H1 (cell line): ENCODE measurements at regions not wholly inside any gene's neighbourhood (a gene's known extent, or its start where the extent isn't known, plus 50 kb on each side); places are given as distances from the start of the nearest gene placed in this dataset.

Source experiments
- KDM4A ChIP-seq: IDR thresholded peaks from one replicate; pipeline ENCODE4 v1.7.1; 2012; ENCODE audit warnings: low read depth, mild to moderate bottlenecking, moderate library complexity, low read length, inconsistent platforms; ENCODE audit not compliant: severe bottlenecking
- KDM5A ChIP-seq: fragments of 200-600 bp; IDR thresholded peaks from 2 replicates; pipeline ENCODE4 v1.7.1; 2012; ENCODE audit warnings: mild to moderate bottlenecking, low read length, inconsistent platforms, mixed read lengths
- TF ChIP-seq, protein P1 (sequence below): fragments of 300-600 bp; sonication (generic); IDR thresholded peaks from 2 replicates; pipeline ENCODE4 v1.7.1; 2012; ENCODE audit warnings: low read length, moderate library complexity, mild to moderate bottlenecking, inconsistent platforms; ENCODE audit not compliant: insufficient replicate concordance

DNA sequence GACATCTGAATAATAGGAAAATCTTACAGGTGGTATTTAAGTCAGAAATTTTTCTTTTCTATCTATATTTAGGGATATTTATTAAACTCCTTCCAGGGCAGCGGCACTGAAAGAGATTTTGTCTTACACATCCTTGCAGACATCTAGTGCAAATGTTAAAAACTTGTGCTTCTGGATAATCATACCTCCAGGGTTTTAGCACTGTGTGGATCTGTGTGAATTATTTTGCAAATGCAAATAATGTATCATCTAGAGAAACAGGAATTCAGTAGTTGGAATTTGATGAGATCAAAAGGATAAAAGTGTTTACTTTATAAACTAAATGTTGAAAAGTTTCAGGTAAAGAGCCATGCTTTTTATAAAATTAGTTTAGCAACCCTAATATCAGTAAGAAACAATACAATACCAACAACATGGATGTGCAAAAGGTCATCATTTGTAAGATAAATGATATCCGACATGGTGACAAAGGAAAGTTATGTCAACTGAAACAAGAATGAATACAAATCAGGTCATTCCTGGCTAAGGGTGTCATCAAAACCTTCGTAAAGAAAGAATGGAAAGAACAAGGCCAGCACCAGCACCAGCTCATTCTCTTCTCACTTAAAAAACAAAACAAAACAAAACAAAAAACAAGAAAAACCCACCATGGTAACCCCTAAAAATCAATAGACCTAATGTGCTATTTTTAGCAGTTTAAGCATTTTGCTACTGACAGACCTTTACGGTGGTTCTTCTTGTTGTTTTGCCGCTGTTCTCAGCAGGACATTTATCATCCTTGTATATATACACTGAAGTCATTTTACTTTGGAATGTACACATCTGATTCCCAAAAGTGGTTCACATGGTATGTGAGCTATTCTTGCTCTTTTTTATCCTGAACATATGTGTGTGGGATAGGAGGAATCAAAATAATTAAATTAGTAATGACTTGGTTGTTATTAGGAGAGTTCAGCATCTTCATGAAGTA is 219.7 kb upstream of the NDST3 start (continued):
- TF ChIP-seq, protein P1, sequence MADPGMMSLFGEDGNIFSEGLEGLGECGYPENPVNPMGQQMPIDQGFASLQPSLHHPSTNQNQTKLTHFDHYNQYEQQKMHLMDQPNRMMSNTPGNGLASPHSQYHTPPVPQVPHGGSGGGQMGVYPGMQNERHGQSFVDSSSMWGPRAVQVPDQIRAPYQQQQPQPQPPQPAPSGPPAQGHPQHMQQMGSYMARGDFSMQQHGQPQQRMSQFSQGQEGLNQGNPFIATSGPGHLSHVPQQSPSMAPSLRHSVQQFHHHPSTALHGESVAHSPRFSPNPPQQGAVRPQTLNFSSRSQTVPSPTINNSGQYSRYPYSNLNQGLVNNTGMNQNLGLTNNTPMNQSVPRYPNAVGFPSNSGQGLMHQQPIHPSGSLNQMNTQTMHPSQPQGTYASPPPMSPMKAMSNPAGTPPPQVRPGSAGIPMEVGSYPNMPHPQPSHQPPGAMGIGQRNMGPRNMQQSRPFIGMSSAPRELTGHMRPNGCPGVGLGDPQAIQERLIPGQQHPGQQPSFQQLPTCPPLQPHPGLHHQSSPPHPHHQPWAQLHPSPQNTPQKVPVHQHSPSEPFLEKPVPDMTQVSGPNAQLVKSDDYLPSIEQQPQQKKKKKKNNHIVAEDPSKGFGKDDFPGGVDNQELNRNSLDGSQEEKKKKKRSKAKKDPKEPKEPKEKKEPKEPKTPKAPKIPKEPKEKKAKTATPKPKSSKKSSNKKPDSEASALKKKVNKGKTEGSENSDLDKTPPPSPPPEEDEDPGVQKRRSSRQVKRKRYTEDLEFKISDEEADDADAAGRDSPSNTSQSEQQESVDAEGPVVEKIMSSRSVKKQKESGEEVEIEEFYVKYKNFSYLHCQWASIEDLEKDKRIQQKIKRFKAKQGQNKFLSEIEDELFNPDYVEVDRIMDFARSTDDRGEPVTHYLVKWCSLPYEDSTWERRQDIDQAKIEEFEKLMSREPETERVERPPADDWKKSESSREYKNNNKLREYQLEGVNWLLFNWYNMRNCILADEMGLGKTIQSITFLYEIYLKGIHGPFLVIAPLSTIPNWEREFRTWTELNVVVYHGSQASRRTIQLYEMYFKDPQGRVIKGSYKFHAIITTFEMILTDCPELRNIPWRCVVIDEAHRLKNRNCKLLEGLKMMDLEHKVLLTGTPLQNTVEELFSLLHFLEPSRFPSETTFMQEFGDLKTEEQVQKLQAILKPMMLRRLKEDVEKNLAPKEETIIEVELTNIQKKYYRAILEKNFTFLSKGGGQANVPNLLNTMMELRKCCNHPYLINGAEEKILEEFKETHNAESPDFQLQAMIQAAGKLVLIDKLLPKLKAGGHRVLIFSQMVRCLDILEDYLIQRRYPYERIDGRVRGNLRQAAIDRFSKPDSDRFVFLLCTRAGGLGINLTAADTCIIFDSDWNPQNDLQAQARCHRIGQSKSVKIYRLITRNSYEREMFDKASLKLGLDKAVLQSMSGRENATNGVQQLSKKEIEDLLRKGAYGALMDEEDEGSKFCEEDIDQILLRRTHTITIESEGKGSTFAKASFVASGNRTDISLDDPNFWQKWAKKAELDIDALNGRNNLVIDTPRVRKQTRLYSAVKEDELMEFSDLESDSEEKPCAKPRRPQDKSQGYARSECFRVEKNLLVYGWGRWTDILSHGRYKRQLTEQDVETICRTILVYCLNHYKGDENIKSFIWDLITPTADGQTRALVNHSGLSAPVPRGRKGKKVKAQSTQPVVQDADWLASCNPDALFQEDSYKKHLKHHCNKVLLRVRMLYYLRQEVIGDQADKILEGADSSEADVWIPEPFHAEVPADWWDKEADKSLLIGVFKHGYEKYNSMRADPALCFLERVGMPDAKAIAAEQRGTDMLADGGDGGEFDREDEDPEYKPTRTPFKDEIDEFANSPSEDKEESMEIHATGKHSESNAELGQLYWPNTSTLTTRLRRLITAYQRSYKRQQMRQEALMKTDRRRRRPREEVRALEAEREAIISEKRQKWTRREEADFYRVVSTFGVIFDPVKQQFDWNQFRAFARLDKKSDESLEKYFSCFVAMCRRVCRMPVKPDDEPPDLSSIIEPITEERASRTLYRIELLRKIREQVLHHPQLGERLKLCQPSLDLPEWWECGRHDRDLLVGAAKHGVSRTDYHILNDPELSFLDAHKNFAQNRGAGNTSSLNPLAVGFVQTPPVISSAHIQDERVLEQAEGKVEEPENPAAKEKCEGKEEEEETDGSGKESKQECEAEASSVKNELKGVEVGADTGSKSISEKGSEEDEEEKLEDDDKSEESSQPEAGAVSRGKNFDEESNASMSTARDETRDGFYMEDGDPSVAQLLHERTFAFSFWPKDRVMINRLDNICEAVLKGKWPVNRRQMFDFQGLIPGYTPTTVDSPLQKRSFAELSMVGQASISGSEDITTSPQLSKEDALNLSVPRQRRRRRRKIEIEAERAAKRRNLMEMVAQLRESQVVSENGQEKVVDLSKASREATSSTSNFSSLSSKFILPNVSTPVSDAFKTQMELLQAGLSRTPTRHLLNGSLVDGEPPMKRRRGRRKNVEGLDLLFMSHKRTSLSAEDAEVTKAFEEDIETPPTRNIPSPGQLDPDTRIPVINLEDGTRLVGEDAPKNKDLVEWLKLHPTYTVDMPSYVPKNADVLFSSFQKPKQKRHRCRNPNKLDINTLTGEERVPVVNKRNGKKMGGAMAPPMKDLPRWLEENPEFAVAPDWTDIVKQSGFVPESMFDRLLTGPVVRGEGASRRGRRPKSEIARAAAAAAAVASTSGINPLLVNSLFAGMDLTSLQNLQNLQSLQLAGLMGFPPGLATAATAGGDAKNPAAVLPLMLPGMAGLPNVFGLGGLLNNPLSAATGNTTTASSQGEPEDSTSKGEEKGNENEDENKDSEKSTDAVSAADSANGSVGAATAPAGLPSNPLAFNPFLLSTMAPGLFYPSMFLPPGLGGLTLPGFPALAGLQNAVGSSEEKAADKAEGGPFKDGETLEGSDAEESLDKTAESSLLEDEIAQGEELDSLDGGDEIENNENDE: no peak
- TF ChIP-seq KDM4A (no peak), KDM5A (no peak)
